Astrocyte (in vitro differentiated cells and primary cell): ENCODE measurements at regions not wholly inside any gene's neighbourhood (a gene's known extent, or its start where the extent isn't known, plus 50 kb on each side); places are given as distances from the start of the nearest gene placed in this dataset.

Experiments
- CTCF ChIP-seq: IDR thresholded peaks from 2 replicates; pipeline ENCODE4 v1.5.1; 2011; ENCODE audit warnings: low read depth, mild to moderate bottlenecking, inconsistent platforms, low read length, moderate library complexity; ENCODE audit not compliant: insufficient read depth
- EZH2 ChIP-seq: IDR thresholded peaks from 2 replicates; pipeline ENCODE4 v1.6.1; 2012; ENCODE audit warnings: mild to moderate bottlenecking, low read length, inconsistent platforms; ENCODE audit not compliant: insufficient read depth

DNA sequence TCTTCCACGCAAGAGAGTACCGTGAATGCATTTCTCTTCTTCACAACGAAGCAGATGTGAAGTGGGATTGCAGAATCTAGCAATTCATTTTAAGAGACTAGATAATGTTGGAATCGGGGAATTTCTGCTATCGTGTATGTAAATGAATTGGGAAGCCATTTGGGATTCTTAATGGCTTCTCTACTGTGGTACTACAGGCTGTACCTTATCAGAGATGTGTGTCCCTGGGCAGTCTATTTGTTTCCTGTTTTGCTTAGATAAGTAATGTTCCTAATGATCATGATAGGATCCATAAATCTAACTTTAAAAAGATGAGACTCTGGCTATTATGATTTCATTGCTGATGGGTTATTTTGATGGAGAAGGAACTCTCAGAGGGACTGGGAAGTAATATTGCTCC, 320.6 kb downstream of the REEP3 start:
- TF ChIP-seq CTCF (no peak), EZH2 (no peak)
